ENCODE measurements at regions not wholly inside any gene's neighbourhood (a gene's known extent, or its start where the extent isn't known, plus 50 kb on each side); places are given as distances from the start of the nearest gene placed in this dataset.

- Histone ChIP-seq H4K20me1 (ENCODE audit: insufficient read depth, low read length) (no peaks in the 10 kb centered on the region), H3K9ac (ENCODE audit: low read length) (no peak overlapping the region), H3K36me3 (ENCODE audit: insufficient read depth, low read length) (no peaks in the 10 kb centered on the region), H3K27me3 (ENCODE audit: insufficient read depth, low read length) (no peaks in the 10 kb centered on the region), H3K79me2 (ENCODE audit: insufficient read depth, low read length) (no peaks in the 10 kb centered on the region), H2AFZ (ENCODE audit: low read length) (no peak overlapping the region), H3K27ac (ENCODE audit: low read depth, low read length, poor library complexity, severe bottlenecking) (no peak overlapping the region), H3K9me3 (ENCODE audit: low read length) (no peaks in the 10 kb centered on the region), H3K4me1 (ENCODE audit: insufficient read depth, low read length, severe bottlenecking) (no peaks in the 10 kb centered on the region), H3K4me2 (ENCODE audit: low read length) (no peak overlapping the region), H3K9me2 (ENCODE audit: low read depth, low read length) (no peaks in the 10 kb centered on the region), H3F3A (ENCODE audit: insufficient read depth, low read length) (no peaks in the 10 kb centered on the region), H3K4me3 (ENCODE audit: low read depth, low read length, poor library complexity, severe bottlenecking) (no peak overlapping the region)
- no peak for TF ChIP-seq CTCF (IDR thresholded peaks at IDR 0.05; ENCODE audit: low read length)
- TF ChIP-seq EZH2 (IDR thresholded peaks at IDR 0.05; ENCODE audit: borderline replicate concordance, low read length), result no peak
Measured at GRCh38 chr18:76673281-76674185, 148.8 kb upstream of the ZNF236 start.

- Histone ChIP-seq H3K36me3 (ENCODE audit: insufficient read depth, low read length) (no peaks in the 10 kb centered on the region), H3K79me2 (ENCODE audit: insufficient read depth, low read length) (no peaks in the 10 kb centered on the region), H3K4me2 (ENCODE audit: low read length) (no peak overlapping the region), H4K20me1 (ENCODE audit: insufficient read depth, low read length) (no peaks in the 10 kb centered on the region), H3K9ac (ENCODE audit: low read length) (no peak overlapping the region), H3K9me3 (ENCODE audit: low read length) (no peaks in the 10 kb centered on the region), H3K27ac (ENCODE audit: low read depth, low read length, poor library complexity, severe bottlenecking) (no peak overlapping the region), H3K4me1 (ENCODE audit: insufficient read depth, low read length, severe bottlenecking) (no peaks in the 10 kb centered on the region), H2AFZ (ENCODE audit: low read length) (no peak overlapping the region), H3K4me3 (ENCODE audit: low read depth, low read length, poor library complexity, severe bottlenecking) (no peak overlapping the region), H3K9me2 (ENCODE audit: low read depth, low read length) (no peaks in the 10 kb centered on the region), H3K27me3 (ENCODE audit: insufficient read depth, low read length) (no peaks in the 10 kb centered on the region), H3F3A (ENCODE audit: insufficient read depth, low read length) (no peaks in the 10 kb centered on the region)
- TF ChIP-seq CTCF (IDR thresholded peaks at IDR 0.05; ENCODE audit: low read length), result no peak
Measured at GRCh38 chr18:76672627-76673026, 149.7 kb upstream of the ZNF236 start.

GRCh38 chr18:76670564-76671288 is 151.6 kb upstream of the ZNF236 start:
- Histone ChIP-seq H3K9ac (ENCODE audit: low read length) (no peak overlapping the region), H3K27me3 (ENCODE audit: insufficient read depth, low read length) (no peaks in the 10 kb centered on the region), H3K4me3 (ENCODE audit: low read depth, low read length, poor library complexity, severe bottlenecking) (no peak overlapping the region), H2AFZ (ENCODE audit: low read length) (no peak overlapping the region), H3F3A (ENCODE audit: insufficient read depth, low read length) (no peaks in the 10 kb centered on the region), H3K36me3 (ENCODE audit: insufficient read depth, low read length) (no peaks in the 10 kb centered on the region), H3K9me2 (ENCODE audit: low read depth, low read length) (no peaks in the 10 kb centered on the region), H4K20me1 (ENCODE audit: insufficient read depth, low read length) (no peaks in the 10 kb centered on the region), H3K79me2 (ENCODE audit: insufficient read depth, low read length) (no peaks in the 10 kb centered on the region), H3K4me2 (ENCODE audit: low read length) (no peak overlapping the region), H3K27ac (ENCODE audit: low read depth, low read length, poor library complexity, severe bottlenecking) (no peak overlapping the region), H3K9me3 (ENCODE audit: low read length) (no peaks in the 10 kb centered on the region), H3K4me1 (ENCODE audit: insufficient read depth, low read length, severe bottlenecking) (no peaks in the 10 kb centered on the region)
- TF ChIP-seq EZH2 (IDR thresholded peaks at IDR 0.05; ENCODE audit: borderline replicate concordance, low read length) (no peak), CTCF (IDR thresholded peaks at IDR 0.05; ENCODE audit: low read length) (no peak)
